ENCODE measurements at regions not wholly inside any gene's neighbourhood (a gene's known extent, or its start where the extent isn't known, plus 50 kb on each side); places are given as distances from the start of the nearest gene placed in this dataset.

DNA sequence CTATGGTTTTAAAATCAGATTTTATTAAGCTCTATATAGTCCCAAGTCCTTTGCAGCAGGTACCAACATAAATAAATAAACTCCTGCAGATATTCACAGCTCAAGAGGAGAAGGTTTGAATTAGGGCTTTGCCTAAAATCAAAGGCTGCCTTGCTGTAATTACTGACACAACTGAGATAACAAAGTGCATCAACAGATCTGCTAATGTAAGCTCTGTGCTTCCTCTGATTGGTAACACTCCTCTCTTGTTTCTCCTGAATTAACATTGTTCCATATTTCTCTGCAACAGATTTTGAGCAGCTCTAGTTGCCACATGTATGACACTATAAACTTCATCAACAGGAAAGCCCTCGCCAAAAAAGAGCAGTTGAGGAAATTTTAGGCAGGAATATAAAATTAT is 193.6 kb downstream of the SLC39A8 start:
- 48% methylated on average over 1 of the region's 1 CpG for WGBS
- DNase-seq (ENCODE audit: low spot score) = no peak
- Histone ChIP-seq H3K9ac (ENCODE audit: low read depth in 1 of 2, low read length in 2 of 2) (no peak overlapping the region), H3K27ac (ENCODE audit: low read depth in 1 of 2, low read length in 2 of 2) (no peak overlapping the region), H3K27me3 (ENCODE audit: control insufficient read depth in 4 of 4, insufficient read depth in 4 of 4, low read length in 3 of 4) (no peaks in the 10 kb centered on the region), H3K4me1 (ENCODE audit: control insufficient read depth in 4 of 4, insufficient read depth in 4 of 4, low read length in 3 of 4) (no peaks in the 10 kb centered on the region), H3K4me3 (ENCODE audit: low read depth in 1 of 3, low read length in 3 of 3) (no peak overlapping the region), H3K36me3 (ENCODE audit: control insufficient read depth in 4 of 4, insufficient read depth in 3 of 4, low read depth in 1 of 4, low read length in 3 of 4) (no peaks in the 10 kb centered on the region), H3K9me3 (ENCODE audit: control insufficient read depth in 4 of 4, low read length in 3 of 4) (no peaks in the 10 kb centered on the region)
- TF ChIP-seq HNF4G (IDR thresholded peaks at IDR 0.05) = no peak
- TF ChIP-seq RXRA (IDR thresholded peaks at IDR 0.05) = no peak
- TF ChIP-seq FOXA2 (IDR thresholded peaks at IDR 0.05) = no peak
- TF ChIP-seq FOXA1 (IDR thresholded peaks at IDR 0.05) = no peak
- TF ChIP-seq GABPA (IDR thresholded peaks at IDR 0.05 in 1 of 2, conservative IDR thresholded peaks at IDR 0.05 in 1 of 2) = no peak
- TF ChIP-seq NR2F2 (IDR thresholded peaks at IDR 0.05) = no peak
- TF ChIP-seq, protein P1, sequence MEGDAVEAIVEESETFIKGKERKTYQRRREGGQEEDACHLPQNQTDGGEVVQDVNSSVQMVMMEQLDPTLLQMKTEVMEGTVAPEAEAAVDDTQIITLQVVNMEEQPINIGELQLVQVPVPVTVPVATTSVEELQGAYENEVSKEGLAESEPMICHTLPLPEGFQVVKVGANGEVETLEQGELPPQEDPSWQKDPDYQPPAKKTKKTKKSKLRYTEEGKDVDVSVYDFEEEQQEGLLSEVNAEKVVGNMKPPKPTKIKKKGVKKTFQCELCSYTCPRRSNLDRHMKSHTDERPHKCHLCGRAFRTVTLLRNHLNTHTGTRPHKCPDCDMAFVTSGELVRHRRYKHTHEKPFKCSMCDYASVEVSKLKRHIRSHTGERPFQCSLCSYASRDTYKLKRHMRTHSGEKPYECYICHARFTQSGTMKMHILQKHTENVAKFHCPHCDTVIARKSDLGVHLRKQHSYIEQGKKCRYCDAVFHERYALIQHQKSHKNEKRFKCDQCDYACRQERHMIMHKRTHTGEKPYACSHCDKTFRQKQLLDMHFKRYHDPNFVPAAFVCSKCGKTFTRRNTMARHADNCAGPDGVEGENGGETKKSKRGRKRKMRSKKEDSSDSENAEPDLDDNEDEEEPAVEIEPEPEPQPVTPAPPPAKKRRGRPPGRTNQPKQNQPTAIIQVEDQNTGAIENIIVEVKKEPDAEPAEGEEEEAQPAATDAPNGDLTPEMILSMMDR (IDR thresholded peaks at IDR 0.05; ENCODE audit: low read depth, low read length, missing input control) = no peak
- TF ChIP-seq, protein P2, sequence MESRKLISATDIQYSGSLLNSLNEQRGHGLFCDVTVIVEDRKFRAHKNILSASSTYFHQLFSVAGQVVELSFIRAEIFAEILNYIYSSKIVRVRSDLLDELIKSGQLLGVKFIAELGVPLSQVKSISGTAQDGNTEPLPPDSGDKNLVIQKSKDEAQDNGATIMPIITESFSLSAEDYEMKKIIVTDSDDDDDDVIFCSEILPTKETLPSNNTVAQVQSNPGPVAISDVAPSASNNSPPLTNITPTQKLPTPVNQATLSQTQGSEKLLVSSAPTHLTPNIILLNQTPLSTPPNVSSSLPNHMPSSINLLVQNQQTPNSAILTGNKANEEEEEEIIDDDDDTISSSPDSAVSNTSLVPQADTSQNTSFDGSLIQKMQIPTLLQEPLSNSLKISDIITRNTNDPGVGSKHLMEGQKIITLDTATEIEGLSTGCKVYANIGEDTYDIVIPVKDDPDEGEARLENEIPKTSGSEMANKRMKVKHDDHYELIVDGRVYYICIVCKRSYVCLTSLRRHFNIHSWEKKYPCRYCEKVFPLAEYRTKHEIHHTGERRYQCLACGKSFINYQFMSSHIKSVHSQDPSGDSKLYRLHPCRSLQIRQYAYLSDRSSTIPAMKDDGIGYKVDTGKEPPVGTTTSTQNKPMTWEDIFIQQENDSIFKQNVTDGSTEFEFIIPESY (IDR thresholded peaks at IDR 0.05) = no peak
- TF ChIP-seq TAF1 (conservative IDR thresholded peaks at IDR 0.05) = no peak
- no peak for TF ChIP-seq JUND (IDR thresholded peaks at IDR 0.05)

DNA sequence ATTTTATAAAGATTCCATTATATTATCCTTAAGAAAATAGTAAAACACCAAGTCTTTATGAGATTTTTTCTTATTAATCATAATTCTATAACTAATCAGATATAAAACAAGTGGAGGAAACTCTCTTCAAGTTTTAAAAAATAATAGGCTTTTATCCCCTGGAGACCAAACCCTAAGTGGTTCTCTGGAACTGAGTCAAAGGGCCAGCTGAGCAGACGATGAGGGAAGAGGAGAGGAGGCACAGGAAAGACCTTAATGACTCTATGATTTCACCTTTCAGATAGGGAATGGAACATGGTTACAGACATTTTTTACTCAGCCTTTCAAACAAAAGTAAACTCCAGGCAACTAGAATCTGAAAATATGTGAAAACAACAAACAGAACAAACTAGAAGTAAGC is 201.8 kb downstream of the SLC39A8 start:
- Histone ChIP-seq H3K27me3 (ENCODE audit: control insufficient read depth in 4 of 4, insufficient read depth in 4 of 4, low read length in 3 of 4) (no peaks in the 10 kb centered on the region), H3K4me3 (ENCODE audit: low read depth in 1 of 3, low read length in 3 of 3) (no peak overlapping the region), H3K4me1 (ENCODE audit: control insufficient read depth in 4 of 4, insufficient read depth in 4 of 4, low read length in 3 of 4) (no peaks in the 10 kb centered on the region), H3K9me3 (ENCODE audit: control insufficient read depth in 4 of 4, low read length in 3 of 4) (no peaks in the 10 kb centered on the region), H3K9ac (ENCODE audit: low read depth in 1 of 2, low read length in 2 of 2) (no peak overlapping the region), H3K27ac (ENCODE audit: low read depth in 1 of 2, low read length in 2 of 2) (no peak overlapping the region), H3K36me3 (ENCODE audit: control insufficient read depth in 4 of 4, insufficient read depth in 3 of 4, low read depth in 1 of 4, low read length in 3 of 4) (no peaks in the 10 kb centered on the region)
- no peak for TF ChIP-seq FOXA2 (IDR thresholded peaks at IDR 0.05)
- TF ChIP-seq RXRA (IDR thresholded peaks at IDR 0.05) = no peak
- no peak for TF ChIP-seq EGR1 (IDR thresholded peaks at IDR 0.05; ENCODE audit: low read depth in 2 of 2)
- TF ChIP-seq GABPA (IDR thresholded peaks at IDR 0.05 in 1 of 2, conservative IDR thresholded peaks at IDR 0.05 in 1 of 2) = no peak
- no peak for TF ChIP-seq NR2F2 (IDR thresholded peaks at IDR 0.05)
- TF ChIP-seq, protein P2 (IDR thresholded peaks at IDR 0.05) = no peak
- TF ChIP-seq FOXA1 (IDR thresholded peaks at IDR 0.05) = no peak
- TF ChIP-seq, protein P3, sequence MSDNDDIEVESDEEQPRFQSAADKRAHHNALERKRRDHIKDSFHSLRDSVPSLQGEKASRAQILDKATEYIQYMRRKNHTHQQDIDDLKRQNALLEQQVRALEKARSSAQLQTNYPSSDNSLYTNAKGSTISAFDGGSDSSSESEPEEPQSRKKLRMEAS (IDR thresholded peaks at IDR 0.05) = no peak
- TF ChIP-seq TAF1 (conservative IDR thresholded peaks at IDR 0.05) = no peak
- no peak for TF ChIP-seq HNF4G (IDR thresholded peaks at IDR 0.05)
- TF ChIP-seq JUND (IDR thresholded peaks at IDR 0.05) = no peak
- TF ChIP-seq, protein P1 (IDR thresholded peaks at IDR 0.05; ENCODE audit: low read depth, low read length, missing input control) = no peak
- TF ChIP-seq RAD21 (IDR thresholded peaks at IDR 0.05) = no peak
- TF ChIP-seq, protein P4, sequence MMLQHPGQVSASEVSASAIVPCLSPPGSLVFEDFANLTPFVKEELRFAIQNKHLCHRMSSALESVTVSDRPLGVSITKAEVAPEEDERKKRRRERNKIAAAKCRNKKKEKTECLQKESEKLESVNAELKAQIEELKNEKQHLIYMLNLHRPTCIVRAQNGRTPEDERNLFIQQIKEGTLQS (IDR thresholded peaks at IDR 0.05) = no peak
- TF ChIP-seq HNF4A (conservative IDR thresholded peaks at IDR 0.05) = no peak
- TF ChIP-seq, protein P5, sequence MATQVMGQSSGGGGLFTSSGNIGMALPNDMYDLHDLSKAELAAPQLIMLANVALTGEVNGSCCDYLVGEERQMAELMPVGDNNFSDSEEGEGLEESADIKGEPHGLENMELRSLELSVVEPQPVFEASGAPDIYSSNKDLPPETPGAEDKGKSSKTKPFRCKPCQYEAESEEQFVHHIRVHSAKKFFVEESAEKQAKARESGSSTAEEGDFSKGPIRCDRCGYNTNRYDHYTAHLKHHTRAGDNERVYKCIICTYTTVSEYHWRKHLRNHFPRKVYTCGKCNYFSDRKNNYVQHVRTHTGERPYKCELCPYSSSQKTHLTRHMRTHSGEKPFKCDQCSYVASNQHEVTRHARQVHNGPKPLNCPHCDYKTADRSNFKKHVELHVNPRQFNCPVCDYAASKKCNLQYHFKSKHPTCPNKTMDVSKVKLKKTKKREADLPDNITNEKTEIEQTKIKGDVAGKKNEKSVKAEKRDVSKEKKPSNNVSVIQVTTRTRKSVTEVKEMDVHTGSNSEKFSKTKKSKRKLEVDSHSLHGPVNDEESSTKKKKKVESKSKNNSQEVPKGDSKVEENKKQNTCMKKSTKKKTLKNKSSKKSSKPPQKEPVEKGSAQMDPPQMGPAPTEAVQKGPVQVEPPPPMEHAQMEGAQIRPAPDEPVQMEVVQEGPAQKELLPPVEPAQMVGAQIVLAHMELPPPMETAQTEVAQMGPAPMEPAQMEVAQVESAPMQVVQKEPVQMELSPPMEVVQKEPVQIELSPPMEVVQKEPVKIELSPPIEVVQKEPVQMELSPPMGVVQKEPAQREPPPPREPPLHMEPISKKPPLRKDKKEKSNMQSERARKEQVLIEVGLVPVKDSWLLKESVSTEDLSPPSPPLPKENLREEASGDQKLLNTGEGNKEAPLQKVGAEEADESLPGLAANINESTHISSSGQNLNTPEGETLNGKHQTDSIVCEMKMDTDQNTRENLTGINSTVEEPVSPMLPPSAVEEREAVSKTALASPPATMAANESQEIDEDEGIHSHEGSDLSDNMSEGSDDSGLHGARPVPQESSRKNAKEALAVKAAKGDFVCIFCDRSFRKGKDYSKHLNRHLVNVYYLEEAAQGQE (IDR thresholded peaks at IDR 0.05) = no peak
- no peak for TF ChIP-seq SP1 (IDR thresholded peaks at IDR 0.05)
- TF ChIP-seq YY1 (IDR thresholded peaks at IDR 0.05) = no peak
- no peak for DNase-seq (ENCODE audit: low spot score)
- 54% methylated on average over 1 of the region's 1 CpG for WGBS
